Naive B cell (primary cell): ENCODE measurements at regions not wholly inside any gene's neighbourhood (a gene's known extent, or its start where the extent isn't known, plus 50 kb on each side); places are given as distances from the start of the nearest gene placed in this dataset.

ENCODE experiments used
- ATAC-seq, 2 donors: fragments of 150-1000 bp; cut with Tn5 transposase; 2 replicates each; pipeline ENCODE4 v1.10.0; 2021; ENCODE audit warnings: low read depth in 2 of 2, mild to moderate bottlenecking in 2 of 2, moderate library complexity in 2 of 2
- DNase-seq: peaks from one replicate; pipeline ENCODE4 v3.0.0; 2022
- H3K27ac Mint-ChIP-seq, 6 donors: one replicate each; pipeline ENCODE4 v1.8.0; 2020 to 2022; ENCODE audit warnings: mild to moderate bottlenecking in 6 of 6, mixed read lengths in 6 of 6, moderate library complexity in 5 of 6, inconsistent platforms in 2 of 6
- H3K27me3 Mint-ChIP-seq, 3 donors: one replicate each; pipeline ENCODE4 v1.8.0; 2021 to 2022; ENCODE audit warnings: mixed read lengths in 3 of 3, mild to moderate bottlenecking in 1 of 3
- H3K36me3 Mint-ChIP-seq, 2 donors: one replicate each; pipeline ENCODE4 v1.8.0; 2020 to 2022; ENCODE audit warnings: mixed read lengths in 2 of 2, inconsistent platforms in 1 of 2, mild to moderate bottlenecking in 1 of 2
- H3K4me1 Mint-ChIP-seq, 3 donors: one replicate each; pipeline ENCODE4 v1.8.0; 2020 to 2022; ENCODE audit warnings: mixed read lengths in 3 of 3, inconsistent platforms in 1 of 3, mild to moderate bottlenecking in 1 of 3, moderate library complexity in 1 of 3
- H3K4me3 Mint-ChIP-seq, 8 donors: one replicate each; pipeline ENCODE4 v1.8.0; 2020 to 2022; ENCODE audit warnings: mild to moderate bottlenecking in 8 of 8, mixed read lengths in 8 of 8, moderate library complexity in 8 of 8, inconsistent platforms in 2 of 8
- H3K9me3 Mint-ChIP-seq, 7 donors: one replicate each; pipeline ENCODE4 v1.8.0; 2020 to 2022; ENCODE audit warnings: mixed read lengths in 7 of 7, mild to moderate bottlenecking in 5 of 7, inconsistent platforms in 2 of 7, moderate library complexity in 1 of 7

GRCh38 chr14:103196716-103197115 lies 73.5 kb downstream of the TNFAIP2 start:
- H3K9me3 Mint-ChIP-seq: peaks cover 4 to 25% (median 9%) of the 10 kb centered on the region in 7 donors
- peaks cover 26 to 37% (median 34%) of the 10 kb centered on the region in 3 donors for H3K27me3 Mint-ChIP-seq
- ATAC-seq (no peak), DNase-seq (no peak)
- H3K4me1 Mint-ChIP-seq: no peaks in the 10 kb centered on the region
- no peak overlapping the region for H3K27ac Mint-ChIP-seq
- H3K36me3 Mint-ChIP-seq: no peaks in the 10 kb centered on the region
- H3K4me3 Mint-ChIP-seq: no peak overlapping the region

- no peak overlapping the region for H3K4me3 Mint-ChIP-seq
- H3K9me3 Mint-ChIP-seq: peaks cover 5 to 31% (median 11%) of the 10 kb centered on the region in 7 donors
- no peak overlapping the region for H3K27ac Mint-ChIP-seq
- no peaks in the 10 kb centered on the region for H3K4me1 Mint-ChIP-seq
- DNase-seq (no peak), ATAC-seq (no peak)
- peaks cover 0 to under 1% of the 10 kb centered on the region in 2 donors for H3K36me3 Mint-ChIP-seq
- H3K27me3 Mint-ChIP-seq: peaks cover 17 to 44% (median 42%) of the 10 kb centered on the region in 3 donors
Observed at GRCh38 chr14:103198131-103199105, 75.2 kb downstream of the TNFAIP2 start.

- no peak for ATAC-seq
- no peaks in the 10 kb centered on the region for H3K4me1 Mint-ChIP-seq
- H3K4me3 Mint-ChIP-seq: peak overlapping the region in 1 of 8 donors; percentile 1
Observed at GRCh38 chr14:103199124-103199523, 75.9 kb downstream of the TNFAIP2 start.

GRCh38 chr14:103201801-103202200 lies 78.5 kb downstream of the TNFAIP2 start:
- H3K27ac Mint-ChIP-seq: no peak overlapping the region
- DNase-seq: no peak
- peaks cover 14 to 47% (median 30%) of the 10 kb centered on the region in 3 donors for H3K27me3 Mint-ChIP-seq
- H3K4me3 Mint-ChIP-seq: peak overlapping the region in 1 of 8 donors; percentile 33
- peaks cover 6 to 9% of the 10 kb centered on the region in 2 donors for H3K36me3 Mint-ChIP-seq
- no peaks in the 10 kb centered on the region for H3K4me1 Mint-ChIP-seq
- no peak for ATAC-seq
- H3K9me3 Mint-ChIP-seq: peaks cover 18 to 54% (median 34%) of the 10 kb centered on the region in 7 donors

More at GRCh38 chr14:103199124-103199523, 75.9 kb downstream of the TNFAIP2 start:
- no peak overlapping the region for H3K27ac Mint-ChIP-seq
- H3K27me3 Mint-ChIP-seq: peaks cover 22 to 49% (median 48%) of the 10 kb centered on the region in 3 donors
- peaks cover 10 to 35% (median 17%) of the 10 kb centered on the region in 7 donors for H3K9me3 Mint-ChIP-seq
- H3K36me3 Mint-ChIP-seq: peaks cover 6 to 7% of the 10 kb centered on the region in 2 donors
- DNase-seq: no peak

- no peaks in the 10 kb centered on the region for H3K4me1 Mint-ChIP-seq
- ATAC-seq (no peak), DNase-seq (no peak)
- peak overlapping the region in 1 of 8 donors; percentile 73 for H3K4me3 Mint-ChIP-seq
- peaks cover 6 to 19% of the 10 kb centered on the region in 2 donors for H3K36me3 Mint-ChIP-seq
- H3K9me3 Mint-ChIP-seq: peaks cover 18 to 61% (median 36%) of the 10 kb centered on the region in 7 donors
- no peak overlapping the region for H3K27ac Mint-ChIP-seq
- H3K27me3 Mint-ChIP-seq: peaks cover 13 to 52% (median 39%) of the 10 kb centered on the region in 3 donors
Observed at GRCh38 chr14:103204852-103205540, 81.7 kb downstream of the TNFAIP2 start.

- H3K9me3 Mint-ChIP-seq: peaks cover 18 to 59% (median 36%) of the 10 kb centered on the region in 7 donors
- DNase-seq (no peak), ATAC-seq (no peak)
- H3K4me3 Mint-ChIP-seq: no peak overlapping the region
- peaks cover 13 to 56% (median 41%) of the 10 kb centered on the region in 3 donors for H3K27me3 Mint-ChIP-seq
- no peak overlapping the region for H3K27ac Mint-ChIP-seq
- no peaks in the 10 kb centered on the region for H3K4me1 Mint-ChIP-seq
- peaks cover 6 to 19% of the 10 kb centered on the region in 2 donors for H3K36me3 Mint-ChIP-seq
Observed at GRCh38 chr14:103205541-103205906, 82.3 kb downstream of the TNFAIP2 start.

GRCh38 chr14:103206023-103206481 lies 82.8 kb downstream of the TNFAIP2 start:
- peaks cover 16 to 53% (median 34%) of the 10 kb centered on the region in 7 donors for H3K9me3 Mint-ChIP-seq
- DNase-seq (no peak), ATAC-seq (no peak)
- no peaks in the 10 kb centered on the region for H3K4me1 Mint-ChIP-seq
- H3K27ac Mint-ChIP-seq: no peak overlapping the region
- peaks cover 13 to 62% (median 41%) of the 10 kb centered on the region in 3 donors for H3K27me3 Mint-ChIP-seq
- H3K36me3 Mint-ChIP-seq: peaks cover 6 to 19% of the 10 kb centered on the region in 2 donors
- no peak overlapping the region for H3K4me3 Mint-ChIP-seq

- peaks cover 13 to 46% (median 32%) of the 10 kb centered on the region in 7 donors for H3K9me3 Mint-ChIP-seq
- ATAC-seq (no peak), DNase-seq (no peak)
- no peaks in the 10 kb centered on the region for H3K4me1 Mint-ChIP-seq
- H3K27me3 Mint-ChIP-seq: peaks cover 19 to 62% (median 40%) of the 10 kb centered on the region in 3 donors
- H3K36me3 Mint-ChIP-seq: peaks cover 6 to 19% of the 10 kb centered on the region in 2 donors
- no peak overlapping the region for H3K27ac Mint-ChIP-seq
- no peak overlapping the region for H3K4me3 Mint-ChIP-seq
Observed at GRCh38 chr14:103206836-103207387, 83.7 kb downstream of the TNFAIP2 start.

GRCh38 chr14:103207388-103208072 lies 84.3 kb downstream of the TNFAIP2 start:
- peaks cover 6 to 19% of the 10 kb centered on the region in 2 donors for H3K36me3 Mint-ChIP-seq
- peaks cover 25 to 56% (median 34%) of the 10 kb centered on the region in 3 donors for H3K27me3 Mint-ChIP-seq
- peaks cover 13 to 48% (median 28%) of the 10 kb centered on the region in 7 donors for H3K9me3 Mint-ChIP-seq
- H3K27ac Mint-ChIP-seq: no peak overlapping the region
- H3K4me1 Mint-ChIP-seq: no peaks in the 10 kb centered on the region
- ATAC-seq: no peak
- DNase-seq: no peak
- no peak overlapping the region for H3K4me3 Mint-ChIP-seq

- DNase-seq (no peak), ATAC-seq (no peak)
- peaks cover 29 to 59% (median 39%) of the 10 kb centered on the region in 3 donors for H3K27me3 Mint-ChIP-seq
- peaks cover 8 to 44% (median 20%) of the 10 kb centered on the region in 7 donors for H3K9me3 Mint-ChIP-seq
- H3K4me1 Mint-ChIP-seq: no peaks in the 10 kb centered on the region
- peaks cover 2 to 13% of the 10 kb centered on the region in 2 donors for H3K36me3 Mint-ChIP-seq
- peak overlapping the region in 1 of 8 donors; percentile 25 for H3K4me3 Mint-ChIP-seq
- no peak overlapping the region for H3K27ac Mint-ChIP-seq
Observed at GRCh38 chr14:103209054-103209453, 85.8 kb downstream of the TNFAIP2 start.

GRCh38 chr14:103209506-103209905 lies 86.2 kb downstream of the TNFAIP2 start:
- no peak overlapping the region for H3K4me3 Mint-ChIP-seq
- no peak for DNase-seq
- no peak for ATAC-seq
- no peak overlapping the region for H3K27ac Mint-ChIP-seq
- peaks cover 3 to 40% (median 16%) of the 10 kb centered on the region in 7 donors for H3K9me3 Mint-ChIP-seq
- H3K4me1 Mint-ChIP-seq: no peaks in the 10 kb centered on the region
- H3K27me3 Mint-ChIP-seq: peaks cover 33 to 62% (median 42%) of the 10 kb centered on the region in 3 donors
- H3K36me3 Mint-ChIP-seq: peaks cover 0 to 10% of the 10 kb centered on the region in 2 donors

- DNase-seq (no peak), ATAC-seq (no peak)
- Mint-ChIP-seq H3K9me3 (peaks cover 0 to 24% (median 2%) of the 10 kb centered on the region in 7 donors), H3K4me1 (no peaks in the 10 kb centered on the region), H3K4me3 (peak overlapping the region in 1 of 8 donors; percentile 25), H3K27me3 (peaks cover 42 to 69% (median 58%) of the 10 kb centered on the region in 3 donors), H3K36me3 (peaks cover 0 to 4% of the 10 kb centered on the region in 2 donors), H3K27ac (no peak overlapping the region)
Observed at GRCh38 chr14:103213331-103213730, 90.1 kb downstream of the TNFAIP2 start.
